Neural progenitor cell (in vitro differentiated cells): ENCODE measurements at regions not wholly inside any gene's neighbourhood (a gene's known extent, or its start where the extent isn't known, plus 50 kb on each side); places are given as distances from the start of the nearest gene placed in this dataset.

ENCODE experiments used
- DNase-seq: peaks from one replicate; pipeline ENCODE4 v3.0.0-alpha.2; 2016; ENCODE audit warnings: low spot score
- H2AFZ ChIP-seq: fragments of 200-600 bp; sonication (generic); replicated peaks from 2 replicates; pipeline ENCODE4 v1.6.1; 2016; ENCODE audit warnings: antibody characterized with exemption
- H3F3A ChIP-seq: fragments of 200-600 bp; sonication (generic); 2 replicates; pipeline ENCODE4 v1.6.1; 2016; ENCODE audit warnings: antibody characterized with exemption, low read depth
- H3K27ac ChIP-seq: fragments of 200-600 bp; sonication (generic); 2 replicates; pipeline ENCODE4 v1.5.1; 2016; ENCODE audit warnings: mild to moderate bottlenecking
- H3K27me3 ChIP-seq: fragments of 200-600 bp; sonication (generic); 2 replicates; pipeline ENCODE4 v1.6.1; 2016; ENCODE audit warnings: mild to moderate bottlenecking, moderate library complexity
- H3K36me3 ChIP-seq: fragments of 200-600 bp; sonication (generic); 2 replicates; pipeline ENCODE4 v1.5.1; 2016
- H3K4me1 ChIP-seq: fragments of 200-600 bp; sonication (generic); 2 replicates; pipeline ENCODE4 v1.6.1; 2016; ENCODE audit warnings: mixed run types
- H3K4me2 ChIP-seq: fragments of 200-600 bp; sonication (generic); 2 replicates; pipeline ENCODE4 v1.6.1; 2016
- H3K4me3 ChIP-seq: fragments of 200-600 bp; sonication (generic); 2 replicates; pipeline ENCODE4 v1.5.1; 2016
- H3K79me2 ChIP-seq: fragments of 200-600 bp; sonication (generic); 2 replicates; pipeline ENCODE4 v1.6.1; 2016; ENCODE audit warnings: low read depth
- H3K9ac ChIP-seq: fragments of 200-600 bp; sonication (generic); 2 replicates; pipeline ENCODE4 v1.6.1; 2016
- H3K9me3 ChIP-seq: fragments of 200-600 bp; sonication (generic); 2 replicates; pipeline ENCODE4 v1.5.1; 2016; ENCODE audit warnings: low read depth
- H4K20me1 ChIP-seq: fragments of 200-600 bp; sonication (generic); 2 replicates; pipeline ENCODE4 v1.6.1; 2016; ENCODE audit warnings: low read depth
- H3K27ac Mint-ChIP-seq: 3 replicates; pipeline ENCODE4 v1.8.0; 2021; ENCODE audit warnings: mixed read lengths
- H3K27me3 Mint-ChIP-seq: 2 replicates; pipeline ENCODE4 v1.8.0; 2022; ENCODE audit warnings: low read depth, mild to moderate bottlenecking, inconsistent platforms, moderate library complexity, mixed read lengths; ENCODE audit not compliant: insufficient read depth
- H3K36me3 Mint-ChIP-seq: 3 replicates; pipeline ENCODE4 v1.8.0; 2021; ENCODE audit warnings: mixed read lengths
- H3K4me1 Mint-ChIP-seq: 3 replicates; pipeline ENCODE4 v1.8.0; 2021; ENCODE audit warnings: mixed read lengths
- H3K4me3 Mint-ChIP-seq: 3 replicates; pipeline ENCODE4 v1.8.0; 2021; ENCODE audit warnings: mild to moderate bottlenecking, moderate library complexity, mixed read lengths
- H3K9me3 Mint-ChIP-seq: 3 replicates; pipeline ENCODE4 v1.8.0; 2020; ENCODE audit warnings: mixed read lengths
- CTCF ChIP-seq: fragments of 200-600 bp; sonication (generic); IDR thresholded peaks from 2 replicates; pipeline ENCODE4 v1.5.1; 2017; ENCODE audit warnings: antibody characterized with exemption, mild to moderate bottlenecking
- EZH2 ChIP-seq: fragments of 200-600 bp; sonication (generic); IDR thresholded peaks from 2 replicates; pipeline ENCODE4 v1.6.1; 2017; ENCODE audit warnings: antibody characterized with exemption, mild to moderate bottlenecking, moderate library complexity
- EZH2phosphoT487 ChIP-seq: fragments of 200-600 bp; sonication (generic); IDR thresholded peaks from 2 replicates; pipeline ENCODE4 v1.6.1; 2017; ENCODE audit warnings: antibody characterized with exemption

DNA sequence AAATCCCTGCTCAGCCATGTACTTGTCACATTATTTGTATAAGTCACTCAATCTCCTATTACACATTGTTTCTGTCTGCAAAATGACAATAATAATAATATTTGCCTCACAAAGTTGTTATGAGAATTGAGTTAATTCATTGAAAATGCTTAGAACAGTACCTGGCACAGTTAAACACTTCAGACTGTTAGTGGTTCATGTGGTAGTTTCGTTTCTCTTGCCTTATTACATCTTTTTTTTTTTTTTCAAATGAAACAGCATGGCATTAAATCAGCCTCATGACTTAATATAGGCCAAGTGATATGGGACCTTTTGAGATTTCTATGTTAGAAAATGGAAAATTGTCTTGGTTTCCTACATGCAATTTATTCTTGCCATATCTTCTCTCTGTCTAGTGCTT lies 71.0 kb upstream of the CRY1 start:
- H3K27ac Mint-ChIP-seq: no peak overlapping the region
- no peak overlapping the region for H3K4me3 ChIP-seq
- H3K9me3 Mint-ChIP-seq: no peaks in the 10 kb centered on the region
- no peaks in the 10 kb centered on the region for H3K79me2 ChIP-seq
- H3K36me3 Mint-ChIP-seq: no peaks in the 10 kb centered on the region
- H3F3A ChIP-seq: no peaks in the 10 kb centered on the region
- no peak overlapping the region for H3K9ac ChIP-seq
- TF ChIP-seq EZH2phosphoT487: no peak
- no peak for TF ChIP-seq CTCF
- TF ChIP-seq EZH2: no peak
- no peaks in the 10 kb centered on the region for H4K20me1 ChIP-seq
- H3K36me3 ChIP-seq: no peaks in the 10 kb centered on the region
- no peak overlapping the region for H2AFZ ChIP-seq
- no peak overlapping the region for H3K4me2 ChIP-seq
- H3K4me1 ChIP-seq: no peaks in the 10 kb centered on the region
- no peak overlapping the region for H3K4me3 Mint-ChIP-seq
- H3K4me1 Mint-ChIP-seq: no peaks in the 10 kb centered on the region
- peaks cover 5% of the 10 kb centered on the region for H3K27me3 Mint-ChIP-seq
- H3K9me3 ChIP-seq: no peaks in the 10 kb centered on the region
- no peak overlapping the region for H3K27ac ChIP-seq
- DNase-seq: no peak
- peaks cover 5% of the 10 kb centered on the region for H3K27me3 ChIP-seq

DNA sequence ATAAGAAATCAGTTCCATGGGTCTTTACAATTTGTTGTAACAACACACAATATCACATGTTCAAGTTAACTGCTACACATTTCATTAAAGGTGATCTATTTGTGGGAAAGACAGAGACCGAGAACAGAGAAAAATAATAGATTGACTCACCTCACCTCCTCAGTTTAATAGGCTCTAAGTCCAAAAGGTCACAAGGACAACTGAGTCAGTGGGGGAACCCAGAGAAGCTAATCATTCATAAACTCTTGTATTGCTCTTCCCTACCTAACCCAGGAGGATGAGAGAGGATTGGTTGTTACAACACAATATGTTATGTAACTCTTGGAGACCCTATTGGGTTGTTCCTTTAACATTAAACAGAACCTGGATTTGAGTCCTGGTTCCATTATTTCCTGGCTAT lies 72.2 kb upstream of the CRY1 start:
- no peaks in the 10 kb centered on the region for H3K79me2 ChIP-seq
- H3K27ac ChIP-seq: no peak overlapping the region
- no peaks in the 10 kb centered on the region for H3F3A ChIP-seq
- Mint-ChIP-seq H3K4me1 (no peaks in the 10 kb centered on the region), H3K9me3 (no peaks in the 10 kb centered on the region), H3K36me3 (no peaks in the 10 kb centered on the region), H3K27me3 (peaks cover 6% of the 10 kb centered on the region), H3K4me3 (no peak overlapping the region), H3K27ac (no peak overlapping the region)
- TF ChIP-seq CTCF: no peak
- TF ChIP-seq EZH2phosphoT487: no peak
- DNase-seq: no peak
- peaks cover 4% of the 10 kb centered on the region for H3K27me3 ChIP-seq
- H3K9me3 ChIP-seq: no peaks in the 10 kb centered on the region
- H3K9ac ChIP-seq: no peak overlapping the region
- no peak overlapping the region for H2AFZ ChIP-seq
- H4K20me1 ChIP-seq: no peaks in the 10 kb centered on the region
- no peaks in the 10 kb centered on the region for H3K4me1 ChIP-seq
- H3K4me2 ChIP-seq: no peak overlapping the region
- H3K36me3 ChIP-seq: no peaks in the 10 kb centered on the region
- no peak overlapping the region for H3K4me3 ChIP-seq

GRCh38 chr12:107167756-107168155 lies 74.4 kb upstream of the CRY1 start:
- Histone ChIP-seq H3K4me2 (no peak overlapping the region), H3K4me1 (no peaks in the 10 kb centered on the region), H3K36me3 (no peaks in the 10 kb centered on the region), H2AFZ (no peak overlapping the region), H4K20me1 (no peaks in the 10 kb centered on the region), H3K79me2 (no peaks in the 10 kb centered on the region), H3K27me3 (no peaks in the 10 kb centered on the region), H3K9me3 (no peaks in the 10 kb centered on the region), H3K4me3 (no peak overlapping the region), H3K9ac (no peak overlapping the region), H3F3A (no peaks in the 10 kb centered on the region), H3K27ac (no peak overlapping the region)
- Mint-ChIP-seq H3K27ac (no peak overlapping the region), H3K27me3 (peaks cover 4% of the 10 kb centered on the region), H3K4me3 (no peak overlapping the region), H3K4me1 (no peaks in the 10 kb centered on the region), H3K36me3 (no peaks in the 10 kb centered on the region), H3K9me3 (no peaks in the 10 kb centered on the region)
- DNase-seq: no peak
- TF ChIP-seq EZH2 (no peak), CTCF (no peak), EZH2phosphoT487 (no peak)

- DNase-seq: no peak
- H3K36me3 ChIP-seq: no peaks in the 10 kb centered on the region
- H3K27ac Mint-ChIP-seq: no peak overlapping the region
- peaks cover 4% of the 10 kb centered on the region for H3K27me3 Mint-ChIP-seq
- H2AFZ ChIP-seq: no peak overlapping the region
- no peaks in the 10 kb centered on the region for H3K9me3 Mint-ChIP-seq
- H4K20me1 ChIP-seq: no peaks in the 10 kb centered on the region
- H3K9ac ChIP-seq: no peak overlapping the region
- no peaks in the 10 kb centered on the region for H3K27me3 ChIP-seq
- no peaks in the 10 kb centered on the region for H3K4me1 Mint-ChIP-seq
- no peaks in the 10 kb centered on the region for H3K4me1 ChIP-seq
- H3K9me3 ChIP-seq: no peaks in the 10 kb centered on the region
- TF ChIP-seq CTCF (no peak), EZH2 (no peak), EZH2phosphoT487 (no peak)
- H3K79me2 ChIP-seq: no peaks in the 10 kb centered on the region
- H3K27ac ChIP-seq: no peak overlapping the region
- H3K4me2 ChIP-seq: no peak overlapping the region
- no peaks in the 10 kb centered on the region for H3K36me3 Mint-ChIP-seq
- H3F3A ChIP-seq: no peaks in the 10 kb centered on the region
- no peak overlapping the region for H3K4me3 ChIP-seq
- no peak overlapping the region for H3K4me3 Mint-ChIP-seq
Measured at GRCh38 chr12:107169200-107169599, 75.9 kb upstream of the CRY1 start.
